ENCODE measurements at regions not wholly inside any gene's neighbourhood (a gene's known extent, or its start where the extent isn't known, plus 50 kb on each side); places are given as distances from the start of the nearest gene placed in this dataset.

DNA sequence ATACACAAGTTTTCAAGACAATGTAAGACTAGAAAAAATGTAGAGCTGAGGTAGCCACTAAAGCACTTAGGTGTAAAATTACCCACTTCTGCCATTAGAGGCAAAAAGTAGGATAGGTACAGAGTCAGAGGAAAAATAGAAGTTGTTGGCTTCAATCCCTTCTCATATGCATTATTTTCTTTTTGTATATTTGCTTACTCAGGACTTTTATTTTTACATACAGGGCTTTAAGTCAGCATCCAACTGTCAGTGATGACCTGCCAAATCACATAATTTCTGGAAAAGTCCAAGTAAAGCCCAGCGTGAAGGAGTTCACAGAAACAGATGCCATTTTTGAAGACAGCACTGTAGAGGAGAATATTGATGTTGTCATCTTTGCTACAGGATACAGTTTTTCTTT lies 211.0 kb upstream of the POGK start:
- TF ChIP-seq GLIS3 (CRISPR knock-in tag; IDR thresholded peaks at IDR 0.05) (no peak), TSHZ2 (CRISPR knock-in tag; IDR thresholded peaks at IDR 0.05) (no peak), ZFP30 (CRISPR knock-in tag; IDR thresholded peaks at IDR 0.05) (no peak), BACH2 (CRISPR knock-in tag; IDR thresholded peaks at IDR 0.05; ENCODE audit: borderline replicate concordance) (no peak)
- TF ChIP-seq, protein P1, sequence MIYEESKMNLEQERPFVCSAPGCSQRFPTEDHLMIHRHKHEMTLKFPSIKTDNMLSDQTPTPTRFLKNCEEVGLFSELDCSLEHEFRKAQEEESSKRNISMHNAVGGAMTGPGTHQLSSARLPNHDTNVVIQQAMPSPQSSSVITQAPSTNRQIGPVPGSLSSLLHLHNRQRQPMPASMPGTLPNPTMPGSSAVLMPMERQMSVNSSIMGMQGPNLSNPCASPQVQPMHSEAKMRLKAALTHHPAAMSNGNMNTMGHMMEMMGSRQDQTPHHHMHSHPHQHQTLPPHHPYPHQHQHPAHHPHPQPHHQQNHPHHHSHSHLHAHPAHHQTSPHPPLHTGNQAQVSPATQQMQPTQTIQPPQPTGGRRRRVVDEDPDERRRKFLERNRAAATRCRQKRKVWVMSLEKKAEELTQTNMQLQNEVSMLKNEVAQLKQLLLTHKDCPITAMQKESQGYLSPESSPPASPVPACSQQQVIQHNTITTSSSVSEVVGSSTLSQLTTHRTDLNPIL (CRISPR knock-in tag; IDR thresholded peaks at IDR 0.05; ENCODE audit: low read depth): no peak

Data from SK-N-SH treated with all-trans-retinoic acid at 6 μM for 48 hours (cell line).